Cardiac muscle cell (in vitro differentiated cells and primary cell): ENCODE measurements at regions not wholly inside any gene's neighbourhood (a gene's known extent, or its start where the extent isn't known, plus 50 kb on each side); places are given as distances from the start of the nearest gene placed in this dataset.

Experiments used
- DNase-seq, 2 donors: peaks; one replicate each; pipeline versions ENCODE4 v3.0.0 to v3.0.0-alpha.2; 2010 to 2017; ENCODE audit warnings: low read depth in 1 of 2, low spot score in 1 of 2
- H3K27ac ChIP-seq: fragments of 200-600 bp; sonication (generic); 2 replicates; pipeline ENCODE4 v1.5.1; 2016
- H3K27me3 ChIP-seq: fragments of 200-600 bp; sonication (generic); 2 replicates; pipeline ENCODE4 v1.6.0; 2016; ENCODE audit warnings: control low read depth
- H3K36me3 ChIP-seq: fragments of 200-600 bp; sonication (generic); 2 replicates; pipeline ENCODE4 v1.5.1; 2016; ENCODE audit warnings: control low read depth
- H3K4me1 ChIP-seq: fragments of 200-600 bp; sonication (generic); 2 replicates; pipeline ENCODE4 v1.8.1; 2017; ENCODE audit warnings: low read depth, mild to moderate bottlenecking, mixed run types
- H3K4me3 ChIP-seq: fragments of 200-600 bp; sonication (generic); 2 replicates; pipeline ENCODE4 v1.5.1; 2016; ENCODE audit warnings: mild to moderate bottlenecking
- H3K9me3 ChIP-seq: fragments of 200-600 bp; sonication (generic); 2 replicates; pipeline ENCODE4 v1.5.1; 2017; ENCODE audit warnings: low read depth, mild to moderate bottlenecking, control low read depth
- CTCF ChIP-seq: IDR thresholded peaks from 2 replicates; pipeline ENCODE4 v1.5.1; 2012; ENCODE audit warnings: low read depth, mild to moderate bottlenecking, low read length

GRCh38 chr6:158262082-158262481 lies 50.2 kb upstream of the TULP4 start:
- TF ChIP-seq CTCF: no peak
- no peak for DNase-seq

More at GRCh38 chr6:158262082-158262481, 50.2 kb upstream of the TULP4 start:
- H3K4me3 ChIP-seq: no peak overlapping the region
- no peaks in the 10 kb centered on the region for H3K4me1 ChIP-seq
- no peak overlapping the region for H3K27ac ChIP-seq
- H3K36me3 ChIP-seq: no peaks in the 10 kb centered on the region
- no peaks in the 10 kb centered on the region for H3K9me3 ChIP-seq
- H3K27me3 ChIP-seq: no peaks in the 10 kb centered on the region
